Activated CD8-positive, alpha-beta T cell treated with anti-CD3 and anti-CD28 coated beads for 36 hours (primary cell): ENCODE measurements at regions not wholly inside any gene's neighbourhood (a gene's known extent, or its start where the extent isn't known, plus 50 kb on each side); places are given as distances from the start of the nearest gene placed in this dataset.
A peak's percentile ranks its signal among the peaks of the same experiment; 100 is the strongest.

ENCODE experiments used
- ATAC-seq: fragments of 200-7000 bp; cut with Tn5 transposase; one replicate; pipeline ENCODE4 v1.10.0; 2021; ENCODE audit warnings: mild to moderate bottlenecking, moderate library complexity
- CTCF ChIA-PET: fragments of 350-600 bp; sonication (Branson Sonifier 250); formaldehyde crosslinking; loops from one replicate; lab custom pipeline; 2021; ENCODE audit warnings: antibody characterized with exemption; lab: Charles Lee
- POLR2A ChIA-PET: fragments of 350-600 bp; sonication (Branson Sonifier 250); formaldehyde crosslinking; loops from one replicate; lab custom pipeline; 2021; ENCODE audit warnings: antibody characterized with exemption; lab: Charles Lee
- DNase-seq: peaks from one replicate; pipeline ENCODE4 v3.0.0-alpha.2; 2020
- H3K27ac Mint-ChIP-seq: one replicate; pipeline ENCODE4 v1.8.0; 2021; ENCODE audit warnings: mild to moderate bottlenecking, mixed read lengths
- H3K27me3 Mint-ChIP-seq: one replicate; pipeline ENCODE4 v1.8.0; 2021; ENCODE audit warnings: mixed read lengths
- H3K36me3 Mint-ChIP-seq: one replicate; pipeline ENCODE4 v1.8.0; 2021; ENCODE audit warnings: low read depth, mixed read lengths
- H3K4me1 Mint-ChIP-seq: one replicate; pipeline ENCODE4 v1.8.0; 2021; ENCODE audit warnings: low read depth, mixed read lengths
- H3K4me3 Mint-ChIP-seq: one replicate; pipeline ENCODE4 v1.8.0; 2021; ENCODE audit warnings: mild to moderate bottlenecking, moderate library complexity, mixed read lengths
- H3K9me3 Mint-ChIP-seq: one replicate; pipeline ENCODE4 v1.8.0; 2021; ENCODE audit warnings: mixed read lengths
- CTCF ChIP-seq: fragments of 200-600 bp; IDR thresholded peaks from one replicate; pipeline ENCODE4 v1.8.0; 2022; ENCODE audit warnings: antibody characterized with exemption, mild to moderate bottlenecking
- intact Hi-C: fragments of 100-400 bp; cut with micrococcal nuclease; formaldehyde crosslinking; loops from one replicate; pipeline ENCODE4 v1.10.0; 2022

GRCh38 chr20:40750541-40751035 lies 61.6 kb upstream of the MAFB start:
- H3K4me1 Mint-ChIP-seq, result no peaks in the 10 kb centered on the region
- H3K27me3 Mint-ChIP-seq, result no peaks in the 10 kb centered on the region
- intact Hi-C loops, result no loop called here
- no peak for DNase-seq
- no peak overlapping the region for H3K4me3 Mint-ChIP-seq
- no peak for TF ChIP-seq CTCF
- H3K27ac Mint-ChIP-seq, result no peak overlapping the region
- H3K9me3 Mint-ChIP-seq, result no peaks in the 10 kb centered on the region
- ChIA-PET CTCF (interaction anchor here (1.6 kb wide), 1 partner anchor 9 kb away, joined by 8 read pairs; no protein-coding TSS in a partner anchor), POLR2A (interaction anchor here (0.5 kb wide), 1 partner anchor 69 kb away, joined by 3 read pairs; no protein-coding TSS in a partner anchor)
- no peaks in the 10 kb centered on the region for H3K36me3 Mint-ChIP-seq
- no peak for ATAC-seq

- no peak for TF ChIP-seq CTCF
- ATAC-seq (no peak), DNase-seq (no peak)
- no peak overlapping the region for H3K4me3 Mint-ChIP-seq
- ChIA-PET CTCF (interaction anchor here (2.3 kb wide), 1 partner anchor 12 kb away, joined by 7 read pairs; no protein-coding TSS in a partner anchor), POLR2A (no interaction called here)
- no peak overlapping the region for H3K27ac Mint-ChIP-seq
- no peaks in the 10 kb centered on the region for H3K27me3 Mint-ChIP-seq
- intact Hi-C loops, result no loop called here
- no peaks in the 10 kb centered on the region for H3K36me3 Mint-ChIP-seq
- peaks cover 23% of the 10 kb centered on the region for H3K4me1 Mint-ChIP-seq
- H3K9me3 Mint-ChIP-seq, result no peaks in the 10 kb centered on the region
These were observed 64.4 kb upstream of the MAFB start for GRCh38 chr20:40753472-40753871.

- TF ChIP-seq CTCF, result no peak
- POLR2A ChIA-PET, result no interaction called here
- H3K9me3 Mint-ChIP-seq, result no peaks in the 10 kb centered on the region
- ATAC-seq (no peak), DNase-seq (no peak)
- peaks cover 23% of the 10 kb centered on the region for H3K4me1 Mint-ChIP-seq
- CTCF ChIA-PET, result interaction anchor here (2.3 kb wide), 1 partner anchor 13 kb away, joined by 7 read pairs; no protein-coding TSS in a partner anchor
- intact Hi-C loops, result no loop called here
- H3K27ac Mint-ChIP-seq, result no peak overlapping the region
- no peaks in the 10 kb centered on the region for H3K27me3 Mint-ChIP-seq
- no peaks in the 10 kb centered on the region for H3K36me3 Mint-ChIP-seq
- H3K4me3 Mint-ChIP-seq, result no peak overlapping the region
These were observed 65.4 kb upstream of the MAFB start for GRCh38 chr20:40754339-40754943.

GRCh38 chr20:40757087-40757486 lies 68.1 kb upstream of the MAFB start:
- POLR2A ChIA-PET, result no interaction called here
- no peak overlapping the region for H3K4me3 Mint-ChIP-seq
- DNase-seq (peak; percentile 10), ATAC-seq (peak; percentile 76)
- intact Hi-C loops, result no loop called here
- no peak overlapping the region for H3K27ac Mint-ChIP-seq
- no peaks in the 10 kb centered on the region for H3K36me3 Mint-ChIP-seq
- CTCF ChIA-PET, result interaction anchor here (1.5 kb wide), 1 partner anchor 16 kb away, joined by 5 read pairs; no protein-coding TSS in a partner anchor
- H3K27me3 Mint-ChIP-seq, result no peaks in the 10 kb centered on the region
- H3K4me1 Mint-ChIP-seq, result peaks cover 23% of the 10 kb centered on the region
- no peaks in the 10 kb centered on the region for H3K9me3 Mint-ChIP-seq
- no peak for TF ChIP-seq CTCF

- Mint-ChIP-seq H3K27me3 (no peaks in the 10 kb centered on the region), H3K9me3 (no peaks in the 10 kb centered on the region), H3K36me3 (no peaks in the 10 kb centered on the region), H3K4me1 (peaks cover 23% of the 10 kb centered on the region), H3K27ac (no peak overlapping the region), H3K4me3 (no peak overlapping the region)
- DNase-seq (no peak), ATAC-seq (no peak)
- no peak for TF ChIP-seq CTCF
- intact Hi-C loops, result no loop called here
- POLR2A ChIA-PET, result no interaction called here
- CTCF ChIA-PET, result no interaction called here
These were observed 69.8 kb upstream of the MAFB start for GRCh38 chr20:40758790-40759189.
